Mucosa of rectum (tissue), 2 donors: ENCODE measurements at regions not wholly inside any gene's neighbourhood (a gene's known extent, or its start where the extent isn't known, plus 50 kb on each side); places are given as distances from the start of the nearest gene placed in this dataset.
A peak's percentile ranks its signal among the peaks of the same experiment; 100 is the strongest.
"Not testable (repeated sequence)": the region's sequence is repeated elsewhere in the genome, so short reads cannot be mapped to it uniquely, and the experiment has no call there.

Experiments
- H3K27ac ChIP-seq, 2 donors: one replicate each; pipeline ENCODE4 v1.7.0; 2013; ENCODE audit warnings: inconsistent platforms in 2 of 2, low read depth in 2 of 2, low read length in 2 of 2
- H3K27me3 ChIP-seq, 2 donors: one replicate each; pipeline ENCODE4 v1.7.0; 2013; ENCODE audit warnings: low read length in 2 of 2; ENCODE audit not compliant: control insufficient read depth in 2 of 2, insufficient read depth in 2 of 2
- H3K36me3 ChIP-seq, 2 donors: one replicate each; pipeline ENCODE4 v1.7.0; 2013; ENCODE audit warnings: low read length in 2 of 2; ENCODE audit not compliant: control insufficient read depth in 2 of 2, insufficient read depth in 2 of 2
- H3K4me1 ChIP-seq, 2 donors: one replicate each; pipeline ENCODE4 v1.7.0; 2013; ENCODE audit warnings: low read length in 2 of 2, mild to moderate bottlenecking in 1 of 2; ENCODE audit not compliant: control insufficient read depth in 2 of 2, insufficient read depth in 2 of 2
- H3K4me3 ChIP-seq, 2 donors: one replicate each; pipeline ENCODE4 v1.7.0; 2013; ENCODE audit warnings: low read length in 2 of 2
- H3K9ac ChIP-seq, 2 donors: one replicate each; pipeline ENCODE4 v1.7.0; 2013; ENCODE audit warnings: low read length in 2 of 2, low read depth in 1 of 2, mild to moderate bottlenecking in 1 of 2
- H3K9me3 ChIP-seq, 2 donors: one replicate each; pipeline ENCODE4 v1.7.0; 2013; ENCODE audit warnings: low read length in 2 of 2; ENCODE audit not compliant: control insufficient read depth in 2 of 2
- donor health status: healthy.
- donor health status: Normal muscosa, but diverticular disease.

DNA sequence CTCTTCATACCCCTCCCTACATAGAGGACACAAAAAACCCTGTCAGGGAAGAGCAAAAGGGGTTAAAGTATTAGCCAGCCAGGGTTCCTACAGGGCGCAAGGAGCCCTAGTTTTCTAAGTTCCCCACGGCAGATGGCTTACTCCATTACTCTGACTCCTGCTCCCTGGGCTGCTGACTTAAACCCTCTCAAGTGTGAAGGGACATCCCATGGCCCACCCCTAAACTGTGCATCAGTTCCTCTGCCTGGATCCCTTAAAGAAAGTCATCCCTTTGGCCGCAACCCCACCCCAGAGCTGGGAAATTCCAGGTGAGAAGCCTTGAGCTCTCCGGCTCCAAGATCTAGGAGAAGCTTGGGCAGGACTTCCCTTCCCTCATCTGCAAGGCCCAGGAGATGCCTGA lies 236.0 kb downstream of the TOMM20 start:
- H3K4me3 ChIP-seq = no peak overlapping the region
- no peaks in the 10 kb centered on the region for H3K36me3 ChIP-seq
- H3K9ac ChIP-seq = no peak overlapping the region
- peaks cover 8% of the 10 kb centered on the region in 2 donors for H3K4me1 ChIP-seq
- H3K27me3 ChIP-seq = no peaks in the 10 kb centered on the region
- no peaks in the 10 kb centered on the region for H3K9me3 ChIP-seq
- no peak overlapping the region for H3K27ac ChIP-seq

DNA sequence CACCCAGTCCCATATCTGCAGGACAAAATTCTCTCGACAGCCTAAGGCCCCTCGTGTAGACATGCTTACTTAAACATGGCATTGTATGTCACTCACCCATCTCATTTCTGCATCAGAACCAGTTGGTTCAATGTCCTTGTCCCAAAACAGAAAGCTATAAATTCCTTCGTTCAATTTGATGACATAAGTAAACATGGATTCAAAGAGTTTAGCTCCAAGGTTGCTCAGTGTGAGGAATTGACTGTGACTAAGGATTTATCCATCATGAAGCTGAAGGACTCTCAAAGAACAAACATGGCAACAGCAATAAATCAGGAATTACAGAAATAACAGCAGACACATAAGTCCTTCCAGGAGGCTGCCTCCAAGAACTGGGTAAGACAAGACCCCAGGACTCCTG lies 237.2 kb downstream of the TOMM20 start:
- no peaks in the 10 kb centered on the region for H3K36me3 ChIP-seq
- peaks cover 6 to 11% of the 10 kb centered on the region in 2 donors for H3K4me1 ChIP-seq
- no peak overlapping the region for H3K4me3 ChIP-seq
- no peaks in the 10 kb centered on the region for H3K9me3 ChIP-seq
- no peaks in the 10 kb centered on the region for H3K27me3 ChIP-seq
- no peak overlapping the region for H3K27ac ChIP-seq
- H3K9ac ChIP-seq = no peak overlapping the region

- no peak overlapping the region for H3K9ac ChIP-seq
- H3K27ac ChIP-seq = no peak overlapping the region
- H3K4me3 ChIP-seq = no peak overlapping the region
- H3K9me3 ChIP-seq = no peaks in the 10 kb centered on the region
- H3K27me3 ChIP-seq = no peaks in the 10 kb centered on the region
- H3K4me1 ChIP-seq = peaks cover 6 to 14% of the 10 kb centered on the region in 2 donors
- H3K36me3 ChIP-seq = no peaks in the 10 kb centered on the region
These were observed 239.0 kb downstream of the TOMM20 start for GRCh38 chr1:234889643-234890042.

DNA sequence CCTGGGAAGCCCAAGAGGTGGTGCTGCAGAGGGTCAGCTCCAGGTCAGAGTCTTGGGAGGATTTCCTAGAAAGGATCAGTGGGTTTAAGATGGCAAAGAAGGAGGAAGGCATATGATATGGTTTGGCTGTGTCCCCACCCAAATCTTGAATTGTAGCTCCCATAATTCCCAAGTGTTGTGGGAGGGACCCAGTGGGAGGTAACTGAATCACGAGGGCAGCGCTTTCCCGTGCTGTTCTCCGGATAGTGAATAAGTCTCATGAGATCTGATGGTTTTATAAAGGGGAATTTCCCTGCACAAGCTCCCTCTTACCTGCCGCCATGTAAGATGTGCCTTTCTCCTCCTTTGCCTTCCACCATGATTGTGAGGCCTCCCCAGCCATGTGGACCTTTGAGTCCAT lies 240.4 kb downstream of the TOMM20 start:
- not testable (repeated sequence) for H3K27ac ChIP-seq, H3K9ac ChIP-seq, H3K27me3 ChIP-seq, H3K4me3 ChIP-seq, H3K9me3 ChIP-seq, H3K36me3 ChIP-seq, H3K4me1 ChIP-seq

GRCh38 chr1:234887016-234887900 lies 241.4 kb downstream of the TOMM20 start:
- Histone ChIP-seq H3K9ac (no peak overlapping the region), H3K27ac (peak overlapping the region in 1 of 2 donors; percentile 31), H3K9me3 (no peaks in the 10 kb centered on the region), H3K4me1 (peaks cover 6 to 9% of the 10 kb centered on the region in 2 donors), H3K4me3 (no peak overlapping the region), H3K36me3 (no peaks in the 10 kb centered on the region), H3K27me3 (no peaks in the 10 kb centered on the region)

GRCh38 chr1:234886081-234886984 lies 242.3 kb downstream of the TOMM20 start:
- peaks cover 4 to 9% of the 10 kb centered on the region in 2 donors for H3K4me1 ChIP-seq
- H3K36me3 ChIP-seq = no peaks in the 10 kb centered on the region
- H3K27ac ChIP-seq = peak overlapping the region in 1 of 2 donors; percentile 31
- H3K27me3 ChIP-seq = no peaks in the 10 kb centered on the region
- H3K9me3 ChIP-seq = no peaks in the 10 kb centered on the region
- H3K4me3 ChIP-seq = no peak overlapping the region
- H3K9ac ChIP-seq = no peak overlapping the region

DNA sequence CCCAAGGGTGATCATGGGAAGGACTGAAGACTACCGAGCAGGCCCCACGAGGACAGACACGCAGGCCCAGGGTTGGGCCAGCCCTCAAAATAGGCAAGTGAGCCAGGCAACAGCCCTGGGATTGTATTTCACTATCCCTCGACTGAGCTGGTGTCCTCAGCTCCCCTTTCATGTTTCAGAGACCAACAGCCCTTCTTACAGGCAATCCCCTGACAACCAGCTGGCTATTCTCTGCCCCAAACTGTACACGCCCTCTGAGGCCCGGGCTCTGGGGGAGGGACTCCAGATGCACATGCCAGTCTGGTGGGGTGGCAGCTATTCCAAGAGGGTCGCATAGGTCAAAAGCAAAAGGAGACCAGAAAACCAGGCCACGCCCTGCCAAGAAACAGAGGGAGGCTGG lies 243.0 kb downstream of the TOMM20 start:
- H3K36me3 ChIP-seq = no peaks in the 10 kb centered on the region
- no peak overlapping the region for H3K4me3 ChIP-seq
- no peak overlapping the region for H3K9ac ChIP-seq
- no peaks in the 10 kb centered on the region for H3K9me3 ChIP-seq
- H3K27ac ChIP-seq = no peak overlapping the region
- peaks cover 4 to 9% of the 10 kb centered on the region in 2 donors for H3K4me1 ChIP-seq
- H3K27me3 ChIP-seq = no peaks in the 10 kb centered on the region

- Histone ChIP-seq H3K27ac (no peak overlapping the region), H3K9me3 (no peaks in the 10 kb centered on the region), H3K4me3 (no peak overlapping the region), H3K9ac (no peak overlapping the region), H3K4me1 (peaks cover 4 to 9% of the 10 kb centered on the region in 2 donors), H3K27me3 (no peaks in the 10 kb centered on the region), H3K36me3 (no peaks in the 10 kb centered on the region)
These were observed 243.9 kb downstream of the TOMM20 start for GRCh38 chr1:234884701-234885100.

GRCh38 chr1:234884006-234884405 lies 244.6 kb downstream of the TOMM20 start:
- no peaks in the 10 kb centered on the region for H3K27me3 ChIP-seq
- H3K9me3 ChIP-seq = no peaks in the 10 kb centered on the region
- no peaks in the 10 kb centered on the region for H3K36me3 ChIP-seq
- H3K4me3 ChIP-seq = no peak overlapping the region
- no peak overlapping the region for H3K9ac ChIP-seq
- H3K4me1 ChIP-seq = peaks cover 4 to 9% of the 10 kb centered on the region in 2 donors
- H3K27ac ChIP-seq = no peak overlapping the region

GRCh38 chr1:234882898-234883297 lies 245.7 kb downstream of the TOMM20 start:
- H3K4me1 ChIP-seq = peaks cover 3 to 9% of the 10 kb centered on the region in 2 donors
- H3K9ac ChIP-seq = no peak overlapping the region

More at GRCh38 chr1:234882898-234883297, 245.7 kb downstream of the TOMM20 start:
- Histone ChIP-seq H3K9me3 (no peaks in the 10 kb centered on the region), H3K36me3 (no peaks in the 10 kb centered on the region), H3K4me3 (no peak overlapping the region), H3K27ac (no peak overlapping the region), H3K27me3 (no peaks in the 10 kb centered on the region)
